NCI-H146 (cell line): ENCODE measurements at regions not wholly inside any gene's neighbourhood (a gene's known extent, or its start where the extent isn't known, plus 50 kb on each side); places are given as distances from the start of the nearest gene placed in this dataset.
"Not testable (repeated sequence)": the region's sequence is repeated elsewhere in the genome, so short reads cannot be mapped to it uniquely, and the experiment has no call there.

Experiments used
- DNase-seq: peaks from one replicate; lab custom pipeline; 2025; lab: John Stamatoyannopoulos, UW

DNA sequence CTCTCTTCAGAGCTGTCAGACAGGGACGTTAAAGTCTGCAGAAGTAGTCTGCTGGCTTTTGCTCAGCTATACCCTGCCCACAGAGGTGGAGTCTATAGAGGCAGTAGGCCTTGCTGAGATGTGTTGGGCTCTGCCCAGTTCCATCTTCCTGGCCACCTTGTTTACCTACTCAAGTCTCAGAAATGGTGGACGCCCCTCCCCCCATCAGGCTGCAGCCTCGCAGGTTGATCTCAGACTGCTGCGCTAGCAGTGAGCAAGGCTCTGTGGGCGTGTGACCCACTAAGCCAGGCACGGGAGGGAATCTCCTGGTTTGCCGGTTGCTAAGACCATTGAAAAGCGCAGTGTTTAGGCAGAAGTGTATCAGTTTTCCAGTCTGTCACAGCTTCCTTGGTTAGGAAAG, 305.0 kb downstream of the BCKDHB start:
- DNase-seq, result no peak

DNA sequence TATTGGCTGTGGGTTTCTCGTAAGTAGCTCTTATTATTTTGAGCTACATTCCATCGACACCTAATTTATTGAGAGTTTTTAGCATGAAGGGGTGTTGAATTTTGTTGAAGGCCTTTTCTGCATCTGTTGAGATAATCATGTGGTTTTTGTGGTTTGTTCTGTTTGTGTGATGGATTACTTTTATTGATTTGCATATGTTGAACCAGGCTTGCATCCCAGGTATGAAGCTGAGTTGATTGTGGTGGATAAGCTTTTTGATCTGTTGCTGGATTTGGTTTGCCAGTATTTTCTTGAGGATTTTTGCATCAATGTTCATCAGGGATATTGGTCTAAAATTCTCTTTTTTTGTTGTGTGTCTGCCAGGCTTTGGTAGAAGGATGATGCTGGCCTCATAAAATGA, 301.5 kb downstream of the BCKDHB start:
- DNase-seq, result not testable (repeated sequence)

- DNase-seq, result no peak
Measured at GRCh38 chr6:80404889-80405288, 298.4 kb downstream of the BCKDHB start.

DNA sequence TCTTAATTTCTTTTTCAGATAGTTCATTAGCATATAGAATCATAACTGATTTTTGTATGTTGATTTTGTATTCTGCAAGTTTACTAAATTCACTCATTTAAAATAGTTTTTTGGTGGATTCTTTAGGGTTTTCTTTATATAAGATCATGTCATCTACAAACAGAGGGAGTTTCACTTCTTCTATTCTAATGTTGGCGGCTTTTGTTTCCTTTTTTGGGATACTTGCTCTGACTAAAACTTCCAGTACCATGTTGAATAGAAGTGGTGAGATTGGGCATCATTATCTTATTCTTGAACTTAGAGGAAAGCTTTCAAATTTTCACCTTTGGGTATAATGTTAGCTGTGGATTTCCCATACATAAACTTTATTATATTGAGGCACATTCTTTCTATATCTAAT, 296.9 kb downstream of the BCKDHB start:
- no peak for DNase-seq

DNA sequence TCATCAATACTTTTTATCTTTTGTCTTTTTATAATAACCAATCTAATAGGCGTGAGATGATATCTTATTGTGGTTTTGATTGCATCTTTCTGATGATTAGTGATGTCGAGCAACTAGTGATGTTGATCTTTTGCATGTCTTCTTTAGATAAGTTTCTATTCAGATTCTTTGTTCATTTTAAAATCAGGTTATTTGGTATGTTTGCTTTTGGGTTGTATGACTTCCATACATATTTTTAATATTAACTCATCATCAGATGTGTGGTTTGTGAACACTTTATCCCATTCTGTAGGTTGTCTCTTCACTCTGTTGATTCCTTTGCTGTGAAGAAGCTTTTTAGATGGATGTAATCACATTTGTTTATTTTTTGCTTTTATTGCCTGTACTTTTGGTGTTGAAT, 295.8 kb downstream of the BCKDHB start:
- no peak for DNase-seq
